GM18873 (cell line): ENCODE measurements at regions not wholly inside any gene's neighbourhood (a gene's known extent, or its start where the extent isn't known, plus 50 kb on each side); places are given as distances from the start of the nearest gene placed in this dataset.

Source experiments
- ATAC-seq: cut with Tn5 transposase; IDR thresholded peaks from one replicate; pipeline ENCODE4 v1.9.1; 2021; ENCODE audit warnings: mild to moderate bottlenecking, moderate library complexity, moderate number of reproducible peaks; ENCODE audit not compliant: unreplicated experiment, low FRiP score

DNA sequence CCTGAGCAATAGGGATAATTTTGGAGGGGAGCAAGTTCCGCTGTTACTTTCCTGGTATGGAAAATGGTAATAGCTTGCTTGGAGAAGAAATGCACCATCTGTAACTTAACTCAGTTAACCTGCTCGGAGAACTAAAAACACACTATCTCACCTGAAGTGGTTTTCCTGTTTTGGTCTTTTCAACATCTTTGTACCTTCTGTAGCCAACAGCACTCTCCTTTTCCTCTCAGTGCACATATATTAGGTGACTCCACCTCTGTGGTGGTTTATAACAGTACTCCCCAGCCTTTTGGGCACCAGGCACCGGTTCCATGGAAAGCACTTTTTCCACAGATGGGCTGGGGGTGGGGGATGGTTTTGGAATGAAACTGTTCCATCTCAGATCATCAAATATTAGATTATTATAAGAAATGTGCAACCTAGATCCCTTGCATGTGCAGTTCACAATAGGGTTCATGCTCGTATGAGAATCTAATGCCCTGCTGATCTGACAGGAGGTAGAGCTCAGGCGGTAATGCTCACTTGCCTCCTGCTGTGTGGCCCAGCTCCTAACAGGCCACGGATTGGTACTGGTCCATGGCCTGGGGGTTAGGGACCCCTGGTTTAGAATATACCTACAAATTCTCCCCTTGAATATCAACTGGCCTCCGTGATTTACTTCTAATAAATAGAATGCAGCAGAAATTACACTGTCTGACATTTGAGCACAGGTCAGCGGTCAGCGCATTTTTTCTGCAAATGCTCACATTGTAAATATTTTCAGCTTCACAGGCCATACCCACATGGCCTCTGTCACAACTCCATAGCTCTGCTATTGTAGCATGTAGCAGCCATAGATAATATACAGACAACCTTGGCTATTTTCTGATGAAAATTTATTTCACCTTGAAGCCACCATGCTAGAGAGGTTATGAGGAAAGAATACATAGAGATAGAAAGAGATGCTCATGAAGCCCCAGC, 83.8 kb upstream of the SUCLG2 start:
- ATAC-seq = no peak

DNA sequence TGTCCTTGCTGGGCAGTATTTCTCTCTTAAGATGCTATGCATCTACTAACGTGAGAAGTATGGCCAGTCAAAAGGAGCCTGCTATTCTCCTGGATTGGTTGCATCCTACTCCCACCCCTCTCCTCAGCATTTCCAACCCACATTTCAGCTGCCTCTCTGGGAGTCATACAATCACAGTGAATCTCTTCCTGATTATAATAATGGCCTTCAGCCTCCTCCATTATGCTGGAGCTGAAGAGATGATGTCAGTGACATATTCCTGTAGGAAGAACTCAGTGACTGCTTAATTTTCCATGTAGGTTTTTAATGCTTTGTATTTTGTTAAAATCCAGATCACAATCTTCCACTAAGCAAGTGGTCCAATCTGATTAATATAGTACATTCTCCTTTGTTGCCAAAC, 82.7 kb upstream of the SUCLG2 start:
- ATAC-seq = no peak

DNA sequence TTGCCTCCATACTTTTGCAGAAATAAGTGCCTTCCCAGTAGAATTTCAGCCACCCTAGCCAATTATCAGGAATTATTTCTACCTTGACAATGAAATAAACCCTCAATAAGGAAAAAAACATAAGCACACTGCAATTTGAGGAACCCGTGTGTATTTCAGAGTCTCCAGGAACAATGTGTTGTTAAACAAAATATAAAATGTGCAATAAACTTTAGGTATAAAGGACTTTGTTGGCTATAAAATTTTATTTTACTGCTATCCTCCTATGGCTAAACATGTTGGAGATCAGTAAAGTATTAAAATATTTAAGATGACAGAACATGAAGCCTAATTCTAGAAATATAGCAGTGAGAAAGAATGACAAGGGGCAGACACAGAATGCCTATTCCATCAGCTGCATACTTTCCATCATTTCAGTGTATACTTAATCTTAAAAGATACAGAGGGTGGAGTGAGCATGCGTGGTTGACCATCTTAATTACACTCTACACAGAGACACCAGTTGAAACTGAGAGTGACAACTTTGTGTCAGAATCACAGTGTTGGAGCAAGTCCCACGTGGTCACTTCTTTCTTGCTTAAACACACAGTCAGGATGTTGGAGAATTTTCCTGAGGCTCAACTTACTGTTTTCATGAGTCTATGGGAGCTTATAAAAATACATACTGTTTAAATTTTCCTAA, 79.0 kb upstream of the SUCLG2 start:
- no peak for ATAC-seq

DNA sequence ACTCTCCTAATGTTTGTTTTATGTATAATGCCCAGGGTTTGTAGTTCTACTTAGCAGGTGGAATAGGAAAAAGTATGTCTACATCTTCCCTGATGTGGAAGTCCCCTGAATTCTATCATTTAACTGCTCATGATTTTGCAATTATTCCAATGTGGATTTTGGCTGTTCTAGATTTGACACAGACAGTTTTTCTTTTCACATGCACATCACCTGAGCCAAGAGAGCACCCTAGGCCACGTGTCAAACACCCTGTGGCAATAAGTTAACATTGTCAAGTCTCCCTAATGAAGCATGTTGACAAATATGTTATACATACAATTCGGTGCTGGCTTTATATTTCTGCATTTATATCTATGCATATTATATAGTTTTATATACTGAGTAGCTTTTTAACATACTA, 70.0 kb upstream of the SUCLG2 start:
- ATAC-seq = no peak

DNA sequence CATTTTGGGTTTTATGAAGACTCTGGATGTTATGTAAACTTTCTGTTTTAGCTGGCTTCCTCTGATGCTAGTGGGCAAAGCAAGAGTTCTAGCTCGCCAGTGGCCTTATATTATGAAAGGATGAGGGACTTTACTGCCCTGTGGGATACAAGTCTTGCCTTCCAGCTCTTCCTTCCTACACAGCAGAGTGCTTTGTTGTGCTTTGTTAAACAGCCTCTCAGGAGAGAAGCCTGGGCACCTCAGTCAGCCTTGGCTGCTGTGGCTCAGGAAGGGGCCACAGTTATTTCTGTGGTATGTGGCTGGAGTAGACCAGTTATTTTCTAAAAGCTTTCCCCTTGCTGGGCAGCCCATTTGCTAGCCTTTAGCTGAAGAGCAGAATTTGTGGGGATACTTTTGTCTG, 69.5 kb upstream of the SUCLG2 start:
- no peak for ATAC-seq

DNA sequence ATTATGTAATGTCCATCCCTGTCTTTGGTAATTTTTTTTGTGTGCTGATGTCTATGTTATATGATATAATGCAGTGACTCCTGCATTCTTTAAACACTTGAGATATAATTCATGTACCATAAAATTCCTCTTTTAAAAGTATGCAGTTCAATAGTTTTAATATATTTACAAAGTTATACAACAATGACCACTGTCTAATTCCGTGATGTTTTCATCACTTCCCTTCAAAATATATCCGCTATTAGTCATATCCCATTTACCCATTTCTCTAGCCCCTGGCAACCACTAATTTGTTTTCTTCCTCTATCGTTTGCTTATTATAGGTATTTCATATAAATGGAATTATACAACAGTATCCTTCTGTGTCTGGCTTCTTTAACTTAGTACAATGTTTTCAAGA, 64.9 kb upstream of the SUCLG2 start:
- ATAC-seq = no peak

DNA sequence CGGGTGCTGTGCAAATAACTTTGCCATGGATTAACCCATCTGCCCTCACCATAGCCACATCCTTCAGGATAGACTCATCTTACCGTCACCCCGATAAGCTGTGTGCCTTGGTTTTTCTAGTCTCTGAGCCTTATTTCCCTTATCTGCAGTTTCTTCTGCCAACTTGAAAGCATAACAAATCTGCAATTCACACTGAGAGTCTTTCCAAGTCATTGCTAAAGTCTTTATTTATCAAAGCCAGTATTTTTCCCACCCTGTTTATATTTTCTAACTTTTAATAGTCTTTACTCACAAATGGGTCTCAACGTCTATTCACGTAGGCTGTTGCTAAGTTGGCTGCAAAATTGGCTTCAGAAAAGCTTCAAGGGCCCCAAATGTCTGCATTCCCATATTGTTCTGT, 61.6 kb upstream of the SUCLG2 start:
- ATAC-seq = no peak

DNA sequence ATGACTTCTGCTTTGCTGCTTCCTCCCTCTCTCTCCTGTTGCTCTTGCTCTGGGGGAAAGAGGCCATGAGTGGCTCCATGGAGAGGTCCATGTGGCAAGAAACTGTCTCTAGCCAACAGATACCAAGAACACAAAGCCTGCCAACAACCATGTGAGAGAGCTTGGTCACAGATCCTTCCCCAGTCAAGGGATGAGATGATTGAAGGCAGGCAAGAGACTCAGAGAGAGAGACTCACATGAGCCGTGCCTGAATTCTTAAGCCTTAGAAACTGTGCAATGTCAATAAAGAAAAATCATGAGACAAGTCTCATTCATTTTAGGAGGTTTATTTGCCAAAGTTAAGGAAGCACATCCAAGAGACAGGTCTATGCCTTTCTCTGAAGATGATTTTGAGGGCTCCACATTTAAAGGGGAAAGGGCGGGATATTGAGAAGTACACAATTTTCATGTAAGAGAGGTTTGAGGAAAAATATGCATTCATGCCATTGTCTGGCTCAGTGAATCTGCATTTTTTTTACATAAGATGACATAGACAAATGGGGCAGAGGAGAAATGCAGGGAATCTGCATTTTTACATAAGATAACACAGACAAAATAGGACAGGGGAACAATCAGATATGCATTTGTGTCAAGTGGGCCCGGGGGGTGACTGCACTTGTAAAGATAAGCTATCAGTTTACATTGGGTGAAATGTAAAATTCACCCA, 59.5 kb upstream of the SUCLG2 start:
- ATAC-seq = no peak

DNA sequence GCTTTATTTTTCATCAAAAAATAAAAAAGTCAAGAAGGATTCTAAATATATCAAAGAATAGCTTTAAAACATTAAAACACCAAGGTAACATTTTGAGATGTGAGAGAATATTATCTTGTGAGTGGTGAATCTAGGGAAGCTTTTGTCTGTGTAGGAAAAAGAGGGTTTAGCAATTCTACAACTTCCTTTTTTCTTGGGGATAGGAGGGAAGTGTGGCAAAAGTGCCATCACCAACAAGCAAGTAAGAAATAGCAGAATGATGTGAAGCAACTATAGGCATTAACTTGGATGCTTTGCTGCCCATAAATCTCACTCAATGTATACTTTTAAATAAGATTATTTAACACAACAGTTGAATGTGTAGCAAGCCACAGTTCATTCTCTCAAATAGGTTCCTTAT, 57.8 kb upstream of the SUCLG2 start:
- ATAC-seq = no peak

DNA sequence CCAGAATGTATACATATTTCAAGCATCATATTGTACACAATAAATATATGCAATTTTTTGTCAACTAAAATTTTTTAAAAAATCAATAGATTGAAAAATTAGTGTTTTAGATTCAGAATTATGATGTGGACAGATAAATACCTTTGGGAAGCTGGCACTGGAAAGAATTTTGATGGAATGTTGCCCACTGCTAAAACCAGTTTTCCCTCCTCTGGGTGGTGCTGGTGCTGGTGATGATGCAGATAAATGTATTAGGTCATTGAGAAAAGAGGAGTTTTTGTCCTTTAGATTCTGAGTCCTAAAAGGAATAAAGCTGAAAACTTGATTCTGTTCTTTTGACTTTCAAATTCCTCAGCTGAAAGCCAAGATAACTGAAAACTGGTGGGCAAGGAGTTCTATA, 56.0 kb upstream of the SUCLG2 start:
- ATAC-seq = no peak

DNA sequence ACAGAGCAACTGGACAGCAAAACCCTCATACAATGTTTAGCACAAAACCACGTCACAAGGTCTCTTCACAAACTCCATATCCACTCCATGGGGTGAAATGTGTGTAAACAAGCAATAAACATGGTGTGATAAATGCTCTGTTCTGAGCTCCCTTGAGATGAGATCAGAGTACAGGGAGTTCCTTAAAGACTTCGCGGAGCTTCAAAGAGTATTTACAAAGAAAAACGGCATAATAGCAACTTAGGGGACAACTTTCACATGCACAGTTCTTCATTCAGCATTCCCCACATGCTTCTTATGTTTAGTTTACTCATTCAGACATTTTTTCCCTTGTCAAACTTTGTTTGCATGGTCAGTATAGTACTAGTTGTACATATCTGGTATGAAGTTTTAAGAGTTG, 52.5 kb upstream of the SUCLG2 start:
- ATAC-seq = no peak

DNA sequence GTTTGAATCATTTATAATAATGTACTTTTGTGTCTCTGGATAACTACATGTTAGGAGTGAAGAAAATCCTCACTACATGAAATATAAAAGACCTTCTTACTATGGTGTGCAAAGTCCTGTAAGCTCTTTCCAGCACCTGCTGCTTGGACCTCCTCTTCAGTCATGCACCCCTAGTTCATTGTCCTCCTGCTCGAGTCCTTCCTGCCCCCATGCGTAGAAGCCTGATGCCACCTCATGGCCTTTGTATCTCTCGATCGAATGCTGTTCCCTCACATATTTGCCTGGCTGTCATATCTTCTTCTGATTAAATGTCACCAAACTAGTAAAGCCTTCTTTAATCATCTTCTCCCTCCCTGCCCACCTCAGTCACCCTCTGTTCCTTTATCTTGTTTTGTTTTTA, 49.9 kb upstream of the SUCLG2 start:
- ATAC-seq = no peak
